ENCODE measurements at regions not wholly inside any gene's neighbourhood (a gene's known extent, or its start where the extent isn't known, plus 50 kb on each side); places are given as distances from the start of the nearest gene placed in this dataset.
"Not testable (repeated sequence)": the region's sequence is repeated elsewhere in the genome, so short reads cannot be mapped to it uniquely, and the experiment has no call there.

GRCh38 chr13:59038824-59039223, 1124.9 kb downstream of the DIAPH3 start:
- Histone ChIP-seq H3K9me3 (no peaks in the 10 kb centered on the region), H3K4me1 (no peaks in the 10 kb centered on the region), H3K27ac (no peak overlapping the region), H3K27me3 (no peaks in the 10 kb centered on the region), H3K36me3 (no peaks in the 10 kb centered on the region), H3K4me3 (no peak overlapping the region)
- intact Hi-C loops (cut with DNase I), result no loop called here
- no peak for ATAC-seq
- TF ChIP-seq, protein P1, sequence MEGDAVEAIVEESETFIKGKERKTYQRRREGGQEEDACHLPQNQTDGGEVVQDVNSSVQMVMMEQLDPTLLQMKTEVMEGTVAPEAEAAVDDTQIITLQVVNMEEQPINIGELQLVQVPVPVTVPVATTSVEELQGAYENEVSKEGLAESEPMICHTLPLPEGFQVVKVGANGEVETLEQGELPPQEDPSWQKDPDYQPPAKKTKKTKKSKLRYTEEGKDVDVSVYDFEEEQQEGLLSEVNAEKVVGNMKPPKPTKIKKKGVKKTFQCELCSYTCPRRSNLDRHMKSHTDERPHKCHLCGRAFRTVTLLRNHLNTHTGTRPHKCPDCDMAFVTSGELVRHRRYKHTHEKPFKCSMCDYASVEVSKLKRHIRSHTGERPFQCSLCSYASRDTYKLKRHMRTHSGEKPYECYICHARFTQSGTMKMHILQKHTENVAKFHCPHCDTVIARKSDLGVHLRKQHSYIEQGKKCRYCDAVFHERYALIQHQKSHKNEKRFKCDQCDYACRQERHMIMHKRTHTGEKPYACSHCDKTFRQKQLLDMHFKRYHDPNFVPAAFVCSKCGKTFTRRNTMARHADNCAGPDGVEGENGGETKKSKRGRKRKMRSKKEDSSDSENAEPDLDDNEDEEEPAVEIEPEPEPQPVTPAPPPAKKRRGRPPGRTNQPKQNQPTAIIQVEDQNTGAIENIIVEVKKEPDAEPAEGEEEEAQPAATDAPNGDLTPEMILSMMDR (IDR thresholded peaks at IDR 0.05), result no peak
- DNase-seq, result no peak

DNA sequence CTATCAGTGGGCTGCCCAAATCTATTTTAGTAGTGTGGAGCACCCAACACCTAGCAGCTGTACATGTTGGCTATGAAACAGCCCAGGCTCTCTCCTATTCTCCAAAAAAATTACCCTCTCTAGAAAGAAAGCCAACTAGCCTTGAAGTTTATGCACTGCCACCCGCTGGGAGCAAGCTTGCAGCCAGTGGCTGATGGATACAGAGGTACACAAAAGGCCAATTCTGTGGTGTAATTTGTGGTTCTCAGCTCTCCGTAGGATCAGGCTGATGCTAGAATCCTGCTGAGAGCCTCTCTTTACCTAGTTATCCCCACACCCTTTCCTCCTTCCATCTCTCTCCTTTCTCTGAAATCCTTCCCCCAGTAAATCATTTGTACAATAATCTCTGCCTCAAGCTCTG, 1120.7 kb downstream of the DIAPH3 start:
- TF ChIP-seq, protein P1 (IDR thresholded peaks at IDR 0.05), result no peak
- no peak overlapping the region for H3K4me3 ChIP-seq
- DNase-seq, result no peak
- no peaks in the 10 kb centered on the region for H3K27me3 ChIP-seq
- H3K9me3 ChIP-seq, result no peaks in the 10 kb centered on the region
- H3K4me1 ChIP-seq, result no peaks in the 10 kb centered on the region
- no peaks in the 10 kb centered on the region for H3K36me3 ChIP-seq
- intact Hi-C loops (cut with DNase I), result no loop called here
- H3K27ac ChIP-seq, result no peak overlapping the region
- ATAC-seq, result no peak

- TF ChIP-seq, protein P1 (IDR thresholded peaks at IDR 0.05), result no peak
- H3K4me3 ChIP-seq, result no peak overlapping the region
- H3K9me3 ChIP-seq, result no peaks in the 10 kb centered on the region
- intact Hi-C loops (cut with DNase I), result no loop called here
- no peak for ATAC-seq
- H3K27me3 ChIP-seq, result no peaks in the 10 kb centered on the region
- H3K4me1 ChIP-seq, result no peaks in the 10 kb centered on the region
- no peak overlapping the region for H3K27ac ChIP-seq
- no peaks in the 10 kb centered on the region for H3K36me3 ChIP-seq
- DNase-seq, result no peak
These were observed 1116.2 kb downstream of the DIAPH3 start for GRCh38 chr13:59047546-59047945.

DNA sequence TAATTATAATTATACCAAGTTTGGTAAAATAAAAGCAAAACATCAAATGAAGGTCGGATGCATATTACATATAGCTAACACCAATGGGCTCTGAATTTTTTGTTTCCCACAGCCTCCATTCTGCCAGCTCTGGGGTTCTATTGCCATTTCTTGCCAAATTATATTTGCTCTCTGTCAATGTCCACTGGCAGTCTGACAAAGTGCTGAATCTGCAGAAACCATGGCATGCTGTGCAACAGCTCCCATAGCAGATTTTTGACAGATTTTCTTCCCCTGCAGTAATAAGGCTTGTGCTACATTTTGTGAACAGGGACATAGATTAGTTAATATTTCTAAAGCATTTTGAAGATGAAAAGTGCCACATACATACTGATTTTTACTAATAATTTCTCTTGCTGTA, 1102.1 kb downstream of the DIAPH3 start:
- DNase-seq, result no peak
- ATAC-seq, result no peak
- no peaks in the 10 kb centered on the region for H3K36me3 ChIP-seq
- H3K9me3 ChIP-seq, result no peaks in the 10 kb centered on the region
- no peaks in the 10 kb centered on the region for H3K4me1 ChIP-seq
- H3K27me3 ChIP-seq, result no peaks in the 10 kb centered on the region
- no peak overlapping the region for H3K27ac ChIP-seq
- H3K4me3 ChIP-seq, result no peak overlapping the region
- intact Hi-C loops (cut with DNase I), result no loop called here
- TF ChIP-seq, protein P1 (IDR thresholded peaks at IDR 0.05), result no peak

DNA sequence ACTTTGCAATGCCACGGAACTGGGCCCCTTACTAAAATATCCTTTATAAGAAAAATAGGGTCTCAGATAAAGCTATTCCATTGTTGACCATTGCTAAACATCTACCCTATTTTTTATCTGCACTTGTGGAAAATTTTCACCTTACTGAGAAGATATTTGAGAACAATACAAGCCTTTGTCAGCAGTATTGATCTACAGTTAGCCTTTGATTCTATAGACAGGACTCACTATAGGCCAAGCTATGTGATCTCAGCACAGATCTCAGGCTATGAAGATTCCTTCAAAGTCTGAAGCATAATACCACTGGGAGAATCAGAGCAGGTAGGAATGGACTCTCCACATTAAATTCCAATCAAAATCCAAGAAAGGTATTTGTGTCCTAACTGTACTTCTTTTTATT, 1099.7 kb downstream of the DIAPH3 start:
- ATAC-seq (no peak), DNase-seq (no peak)
- Histone ChIP-seq H3K4me3 (no peak overlapping the region), H3K4me1 (no peaks in the 10 kb centered on the region), H3K27ac (no peak overlapping the region), H3K36me3 (no peaks in the 10 kb centered on the region), H3K9me3 (no peaks in the 10 kb centered on the region), H3K27me3 (no peaks in the 10 kb centered on the region)
- TF ChIP-seq, protein P1 (IDR thresholded peaks at IDR 0.05), result no peak
- intact Hi-C loops (cut with DNase I), result no loop called here

DNA sequence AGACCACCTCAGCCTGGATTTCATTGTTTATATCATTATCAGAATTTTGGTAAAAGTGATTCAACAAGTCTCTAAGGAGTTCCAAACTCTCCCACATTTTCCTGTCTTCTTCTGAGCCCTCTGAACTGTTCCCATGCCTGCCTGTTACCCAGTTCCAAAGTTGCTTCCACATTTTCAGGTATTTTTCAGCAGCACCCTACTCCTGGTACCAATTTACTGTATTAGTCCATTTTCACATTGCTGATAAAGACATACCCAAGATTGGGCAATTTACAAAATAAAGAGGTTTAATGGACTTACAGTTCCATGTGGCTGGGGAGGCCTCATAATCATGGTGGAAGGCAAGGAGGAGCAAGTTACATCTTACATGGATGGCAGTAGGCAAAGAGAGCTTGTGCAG, 1087.3 kb downstream of the DIAPH3 start:
- H3K36me3 ChIP-seq; H3K27me3 ChIP-seq; intact Hi-C loops (cut with DNase I); H3K4me1 ChIP-seq; DNase-seq; H3K9me3 ChIP-seq; ATAC-seq; H3K27ac ChIP-seq; H3K4me3 ChIP-seq: not testable (repeated sequence)

Measured in upper lobe of right lung (tissue), 1 donor.